Left colon (tissue), 2 donors: ENCODE measurements at regions not wholly inside any gene's neighbourhood (a gene's known extent, or its start where the extent isn't known, plus 50 kb on each side); places are given as distances from the start of the nearest gene placed in this dataset.
"Not testable (repeated sequence)": the region's sequence is repeated elsewhere in the genome, so short reads cannot be mapped to it uniquely, and the experiment has no call there.

ENCODE experiments used
- ATAC-seq: fragments of 200-7000 bp; cut with Tn5 transposase; one replicate; pipeline ENCODE4 v1.9.1; 2020; ENCODE audit warnings: mild to moderate bottlenecking, moderate library complexity
- DNase-seq, 2 donors: peaks; one replicate each; pipeline ENCODE4 v3.0.0-alpha.2; 2020
- intact Hi-C, 2 donors: fragments of 100-400 bp; cut with DNase I in 1 of 2; cut with micrococcal nuclease in 1 of 2; formaldehyde crosslinking; loops; one replicate each; pipeline versions ENCODE4 v1.11.2 to v1.14.0; 2022; cut with DNase I, micrococcal nuclease
- donor health status: DM: no; HTN: no; CAD: no.
- donor health status: DM: yes; HTN: yes; CAD: no.

DNA sequence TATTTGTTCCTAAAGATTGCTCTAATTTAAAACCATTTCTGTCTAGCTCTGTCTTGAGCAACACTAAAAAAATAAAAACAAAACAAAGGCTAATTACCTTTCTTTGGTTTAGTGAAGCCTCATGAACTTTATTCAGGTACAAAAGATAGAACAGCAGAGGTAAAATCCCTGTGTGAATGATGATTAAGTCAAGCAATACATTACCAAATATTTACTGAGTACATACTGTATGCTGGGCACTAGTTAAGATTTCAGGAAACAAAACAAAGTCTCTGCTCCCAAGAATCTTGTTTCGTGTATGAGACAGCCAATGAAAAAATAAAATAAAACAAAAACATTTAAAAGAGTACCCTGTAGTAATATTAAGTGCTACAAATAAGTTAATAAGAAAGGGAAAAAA, 257.5 kb downstream of the RND3 start:
- DNase-seq (no peak), ATAC-seq (peak; percentile 31)
- intact Hi-C loops: no loop called here

- intact Hi-C loops: no loop called here
- DNase-seq (no peak), ATAC-seq (no peak)
These were observed 258.5 kb downstream of the RND3 start for GRCh38 chr2:150228936-150229335.

DNA sequence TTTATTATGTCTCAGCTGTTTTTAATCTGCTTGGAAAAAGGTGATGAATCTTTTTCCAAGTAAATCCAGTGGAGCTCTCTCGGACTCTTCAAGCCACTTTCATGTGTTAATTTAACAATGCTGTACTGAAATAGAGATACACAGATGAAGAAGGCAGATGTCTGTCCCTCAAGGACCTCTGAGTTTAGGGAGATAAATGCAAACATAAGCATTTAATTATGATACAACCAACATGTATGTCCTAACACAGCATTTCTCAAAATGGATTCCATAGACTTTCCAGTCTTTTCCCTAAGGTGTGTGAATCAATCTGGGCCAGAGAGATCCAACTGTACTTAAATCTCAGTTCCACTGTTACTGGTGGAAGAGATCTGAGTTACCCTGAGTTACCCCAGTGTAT, 262.4 kb downstream of the RND3 start:
- no peak for DNase-seq
- no peak for ATAC-seq
- intact Hi-C loops: no loop called here

GRCh38 chr2:150224321-150224720, 263.1 kb downstream of the RND3 start:
- DNase-seq (no peak), ATAC-seq (no peak)
- intact Hi-C loops: no loop called here

GRCh38 chr2:150222942-150223341, 264.5 kb downstream of the RND3 start:
- intact Hi-C loops: no loop called here
- no peak for ATAC-seq
- no peak for DNase-seq

DNA sequence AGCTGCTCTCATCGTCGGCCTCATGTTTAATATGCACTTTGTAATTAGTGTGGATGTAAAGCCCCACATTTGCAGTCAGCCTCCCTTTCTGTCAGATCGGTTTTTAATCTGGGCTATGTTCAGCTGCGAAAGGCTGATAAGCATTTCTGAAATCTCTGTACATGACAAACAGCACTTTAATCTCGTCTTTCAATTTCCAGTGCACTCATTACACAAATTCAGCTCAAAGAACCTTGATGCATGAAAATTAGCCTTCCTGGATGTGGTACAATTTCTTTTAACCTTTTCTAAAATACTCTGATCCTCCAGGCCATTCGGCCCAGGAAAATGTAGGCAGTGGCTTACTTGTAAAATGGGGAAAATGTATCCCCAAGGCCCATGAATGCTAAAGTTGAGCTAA, 265.1 kb downstream of the RND3 start:
- ATAC-seq: no peak
- intact Hi-C loops: no loop called here
- no peak for DNase-seq

DNA sequence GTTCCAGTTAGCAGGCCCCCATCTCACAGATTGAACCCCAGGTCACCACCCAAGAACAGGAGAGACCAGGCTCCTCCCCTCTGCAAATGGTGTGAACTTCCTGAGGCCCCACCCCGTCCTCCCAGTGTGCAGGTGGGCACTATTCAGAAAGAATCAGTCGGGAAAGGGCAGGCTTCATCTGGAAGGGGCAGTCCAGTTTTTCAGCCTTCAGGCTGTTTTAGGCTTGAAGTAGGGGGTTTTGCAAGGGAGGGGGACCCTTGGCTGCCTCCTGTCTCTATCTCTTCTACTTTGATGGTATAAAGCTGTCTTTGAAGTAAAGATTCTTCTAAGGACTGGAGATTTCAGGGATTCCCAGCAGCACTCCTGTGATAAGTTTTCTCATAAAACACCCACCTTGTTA, 267.6 kb downstream of the RND3 start:
- no peak for ATAC-seq
- intact Hi-C loops: no loop called here
- no peak for DNase-seq

GRCh38 chr2:150215041-150215440, 272.4 kb downstream of the RND3 start:
- ATAC-seq: peak; percentile 43
- DNase-seq: no peak
- intact Hi-C loops: no loop called here

DNA sequence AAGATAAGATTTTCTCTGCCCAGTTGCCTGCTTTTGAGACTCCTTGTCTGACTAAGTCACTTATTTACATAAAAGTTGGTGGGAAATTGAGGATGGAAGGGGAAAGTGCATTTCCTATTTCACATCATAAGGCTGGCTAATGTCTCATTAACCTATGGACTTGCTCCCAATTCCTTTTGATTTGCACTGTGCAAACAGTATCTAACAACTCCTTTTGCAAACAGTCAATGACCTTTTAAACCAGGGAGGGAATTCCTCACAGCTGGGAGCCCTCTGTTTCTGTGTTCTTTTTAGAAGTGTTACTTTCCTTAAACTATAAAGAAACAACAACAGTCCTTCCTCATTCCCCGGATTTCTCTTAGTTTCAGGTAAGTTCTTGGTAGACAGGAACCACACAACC, 272.8 kb downstream of the RND3 start:
- ATAC-seq (peak; percentile 97), DNase-seq (peak in 1 of 2 donors; percentile 13)
- intact Hi-C loops: no loop called here

- ATAC-seq (no peak), DNase-seq (peak in 1 of 2 donors; percentile 12)
- intact Hi-C loops: no loop called here
These were observed 274.7 kb downstream of the RND3 start for GRCh38 chr2:150212722-150213171.

GRCh38 chr2:150211164-150211631, 276.3 kb downstream of the RND3 start:
- intact Hi-C loops: no loop called here
- DNase-seq (no peak), ATAC-seq (no peak)

DNA sequence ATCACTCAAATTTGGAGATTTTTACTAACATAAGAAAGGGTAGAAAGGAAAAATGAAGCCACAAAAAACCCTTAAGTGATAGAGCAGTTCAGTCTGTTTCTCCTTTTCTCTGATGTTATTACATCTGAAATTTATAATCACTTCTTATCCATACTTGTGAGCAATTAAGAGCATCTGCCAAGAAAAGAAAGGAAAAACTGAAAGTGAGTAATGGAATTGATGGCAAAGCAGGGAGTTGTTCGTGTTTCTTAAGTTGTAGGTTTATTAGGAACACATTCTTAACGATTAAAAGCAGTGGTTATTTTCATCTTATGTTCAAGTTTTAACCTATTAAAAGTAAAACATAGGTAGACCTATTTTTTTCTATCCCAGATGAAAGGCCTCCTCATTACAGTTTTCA, 277.7 kb downstream of the RND3 start:
- DNase-seq: no peak
- intact Hi-C loops: no loop called here
- no peak for ATAC-seq

GRCh38 chr2:150208689-150209088, 278.8 kb downstream of the RND3 start:
- DNase-seq: no peak
- no peak for ATAC-seq
- intact Hi-C loops: no loop called here

- DNase-seq (no peak), ATAC-seq (no peak)
- intact Hi-C loops: no loop called here
These were observed 279.5 kb downstream of the RND3 start for GRCh38 chr2:150207979-150208378.

GRCh38 chr2:150204451-150204850, 283.0 kb downstream of the RND3 start:
- DNase-seq (no peak), ATAC-seq (no peak)

GRCh38 chr2:150194816-150195215, 292.7 kb downstream of the RND3 start:
- intact Hi-C loops, ATAC-seq, DNase-seq: not testable (repeated sequence)

More at GRCh38 chr2:150204451-150204850, 283.0 kb downstream of the RND3 start:
- intact Hi-C loops: no loop called here

- intact Hi-C loops: no loop called here
- ATAC-seq (no peak), DNase-seq (no peak)
These were observed 294.8 kb downstream of the RND3 start for GRCh38 chr2:150192701-150193100.

- intact Hi-C loops: no loop called here
- ATAC-seq (no peak), DNase-seq (no peak)
These were observed 296.1 kb downstream of the RND3 start for GRCh38 chr2:150191349-150191748.

DNA sequence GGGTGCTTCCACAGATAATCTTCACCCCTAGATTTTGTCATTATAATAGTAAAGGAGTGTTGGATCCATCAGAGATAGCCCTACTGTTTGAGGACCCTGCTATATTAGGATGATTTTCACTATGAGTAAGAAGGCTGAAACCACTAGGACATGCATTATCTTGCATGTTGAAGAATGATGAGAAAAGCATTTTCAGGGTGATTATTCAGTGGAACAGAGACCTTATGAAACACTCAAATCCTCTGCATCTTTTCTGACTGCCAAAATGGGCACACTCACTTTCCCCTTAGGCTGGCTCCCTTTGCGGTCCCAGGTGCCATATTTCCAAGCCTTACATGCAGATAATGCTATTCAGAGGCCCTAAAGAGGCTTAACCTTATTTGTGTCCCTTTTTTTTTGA, 296.9 kb downstream of the RND3 start:
- ATAC-seq (no peak), DNase-seq (no peak)
- intact Hi-C loops: no loop called here

GRCh38 chr2:150188800-150189199, 298.7 kb downstream of the RND3 start:
- DNase-seq (no peak), ATAC-seq (no peak)
- intact Hi-C loops: no loop called here

- DNase-seq: no peak
- intact Hi-C loops: no loop called here
- ATAC-seq: peak; percentile 88
These were observed 299.3 kb downstream of the RND3 start for GRCh38 chr2:150188177-150188576.
